ENCODE measurements at regions not wholly inside any gene's neighbourhood (a gene's known extent, or its start where the extent isn't known, plus 50 kb on each side); places are given as distances from the start of the nearest gene placed in this dataset.
"Not testable (repeated sequence)": the region's sequence is repeated elsewhere in the genome, so short reads cannot be mapped to it uniquely, and the experiment has no call there.

DNA sequence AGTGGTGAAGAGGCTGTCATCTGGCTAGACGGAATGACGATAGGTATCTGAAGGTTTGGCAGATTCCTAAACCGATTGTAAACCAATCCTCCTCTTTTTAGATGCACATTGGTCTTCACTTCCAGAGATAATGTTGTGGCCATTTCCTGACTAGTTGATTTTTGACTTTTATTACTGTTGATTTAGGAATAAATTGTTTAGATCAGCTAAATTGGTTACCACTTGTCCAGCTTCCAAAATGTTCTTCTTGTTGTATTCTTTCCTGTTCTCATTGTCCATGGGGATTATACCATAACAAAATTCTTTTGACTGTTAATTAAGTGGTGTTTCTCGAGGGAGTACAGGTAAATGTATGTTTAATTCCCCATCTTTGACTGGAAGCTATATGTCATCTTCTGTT, 119.7 kb downstream of the MACROH2A1 start:
- DNase-seq = no peak

DNA sequence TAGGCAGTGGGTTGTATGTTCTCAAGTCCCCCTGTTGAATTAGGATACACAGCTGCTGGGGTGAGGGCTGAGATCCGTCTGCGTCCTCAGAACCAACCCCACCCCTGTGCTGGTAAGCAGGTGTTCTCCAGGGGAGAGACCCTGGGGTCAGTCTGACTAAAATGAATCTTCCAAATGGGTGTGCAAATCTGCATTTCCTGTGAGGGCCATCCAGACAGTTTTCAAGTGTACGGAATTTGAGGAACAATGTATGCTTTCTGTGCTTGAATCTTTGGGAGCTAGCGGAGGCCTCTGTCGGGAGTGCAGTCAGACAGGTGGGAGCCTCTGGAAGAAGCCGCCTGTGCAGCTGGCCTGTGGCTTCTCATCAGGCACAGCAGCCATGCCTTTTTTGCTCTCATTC, 122.9 kb downstream of the MACROH2A1 start:
- DNase-seq = no peak

DNA sequence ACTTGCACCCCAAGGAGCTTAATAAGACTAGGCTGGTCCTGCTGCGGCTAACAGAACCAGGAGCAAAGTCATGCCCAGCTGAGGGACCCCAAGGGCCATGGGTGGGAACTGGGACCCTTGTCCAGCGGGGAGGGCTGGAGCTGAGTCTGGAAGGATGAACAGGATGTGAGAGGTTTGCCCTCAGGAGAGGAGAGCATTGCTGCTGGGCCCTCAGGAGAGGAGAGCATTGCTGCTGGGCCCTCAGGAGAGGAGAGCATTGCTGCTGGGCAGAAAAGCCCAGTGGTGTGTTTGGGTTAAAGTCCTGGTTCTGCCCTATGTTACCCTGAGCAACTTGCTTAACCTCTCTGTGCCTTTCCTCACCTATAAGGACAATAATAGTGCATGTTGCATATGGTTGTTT, 125.8 kb downstream of the MACROH2A1 start:
- DNase-seq = no peak

DNA sequence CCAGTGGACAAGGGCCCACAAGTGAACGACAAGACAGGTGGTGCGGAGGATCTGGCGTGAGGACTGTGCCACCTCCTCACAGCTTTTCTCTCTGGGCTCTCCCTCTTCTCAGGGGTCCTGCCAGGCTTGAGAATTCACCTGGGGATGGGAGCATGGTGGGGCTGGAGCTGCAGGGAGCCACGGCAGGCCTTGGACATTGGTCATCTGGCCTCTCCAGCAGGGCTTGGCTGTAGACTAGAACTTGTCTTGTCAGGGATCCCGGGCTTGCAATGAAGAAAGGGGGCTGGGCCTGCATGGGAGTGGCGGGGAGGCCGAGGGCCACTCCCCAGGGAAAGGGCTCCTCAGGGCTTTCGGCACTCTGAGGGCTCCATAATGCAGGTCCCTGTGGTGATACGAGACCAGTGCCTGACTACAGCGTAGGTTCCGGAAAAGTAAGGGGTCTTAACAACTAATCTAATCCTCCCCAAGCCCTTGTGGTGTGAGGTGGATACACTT, 126.7 kb downstream of the MACROH2A1 start:
- no peak for DNase-seq

DNA sequence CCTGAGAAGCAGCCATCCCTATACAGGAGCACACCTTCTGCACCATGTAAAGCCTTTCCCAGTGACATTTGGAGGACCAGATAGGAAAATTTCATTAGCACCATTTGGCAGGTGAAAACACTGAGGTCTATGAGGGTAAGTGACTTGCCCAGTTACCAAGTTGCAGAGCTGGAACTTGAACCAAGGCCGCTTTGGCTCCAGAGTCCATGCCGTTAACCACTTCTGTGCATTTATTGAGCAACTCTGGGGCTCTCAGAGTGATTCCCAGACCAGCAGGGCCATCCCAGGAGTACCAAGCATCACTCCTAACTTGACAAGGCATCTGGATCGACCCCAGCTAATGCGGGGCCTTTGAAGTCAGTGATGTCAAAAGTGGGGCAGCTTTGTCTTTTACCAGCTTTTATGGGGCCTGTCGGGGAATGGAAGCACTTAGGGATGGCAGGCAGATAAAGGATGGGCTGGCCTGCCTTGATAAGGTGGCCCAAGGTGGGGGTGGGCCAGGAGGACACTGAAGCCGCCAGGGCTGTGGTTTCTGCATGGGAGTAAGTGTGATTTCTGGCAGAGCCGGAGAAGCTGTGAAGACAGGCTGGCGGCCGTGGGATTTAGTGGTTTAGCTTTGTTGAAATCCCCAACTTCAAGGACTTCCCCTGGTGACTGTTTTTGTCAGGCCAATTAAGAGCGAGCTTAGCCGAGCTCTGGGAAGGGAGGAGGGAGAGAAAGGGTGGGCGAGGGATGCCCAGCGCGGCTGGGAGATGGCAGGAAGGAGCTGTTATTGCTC, 127.3 kb downstream of the MACROH2A1 start:
- no peak for DNase-seq

DNA sequence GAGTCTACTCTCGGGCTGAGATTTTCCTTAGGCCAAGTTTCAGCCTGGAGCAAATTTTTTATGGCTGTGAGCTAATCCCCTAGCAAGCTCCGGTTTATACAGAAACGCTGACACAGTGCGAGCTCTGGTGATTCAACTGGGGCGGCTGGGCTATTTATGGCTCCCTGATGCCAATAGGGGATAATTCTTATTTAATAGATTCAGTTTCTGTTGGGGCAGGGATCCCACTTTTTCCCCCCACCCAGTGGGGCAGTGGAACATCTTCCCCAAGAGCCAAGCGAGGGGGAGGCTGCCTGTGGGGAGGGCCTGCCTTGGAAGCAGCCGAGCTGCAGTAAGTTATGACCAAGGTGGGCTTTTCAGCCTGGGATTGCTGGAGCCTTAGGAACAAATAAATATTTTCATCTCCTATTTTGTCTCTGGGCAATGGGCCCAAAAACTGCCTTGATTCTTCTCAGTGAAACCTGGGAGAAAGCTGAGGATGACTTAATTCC, 129.1 kb downstream of the MACROH2A1 start:
- no peak for DNase-seq

DNA sequence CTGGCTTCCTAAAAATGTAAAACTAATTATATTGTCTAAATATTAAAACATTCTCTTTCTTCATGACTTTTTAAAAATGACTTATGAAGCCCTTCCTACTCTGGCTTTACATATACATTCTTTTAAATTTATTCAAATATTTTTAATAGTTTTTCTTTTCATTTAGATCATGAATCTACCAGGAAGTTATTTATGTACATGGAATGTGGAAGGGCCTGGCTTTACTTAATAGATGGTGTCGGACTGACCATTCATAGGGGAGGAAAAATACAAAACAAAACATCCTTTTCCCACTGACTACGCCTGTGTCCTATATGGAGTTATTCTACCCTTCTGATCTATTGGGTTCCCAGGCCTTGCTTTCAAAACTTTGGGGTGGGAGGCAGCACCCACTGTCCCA, 129.8 kb downstream of the MACROH2A1 start:
- no peak for DNase-seq

DNA sequence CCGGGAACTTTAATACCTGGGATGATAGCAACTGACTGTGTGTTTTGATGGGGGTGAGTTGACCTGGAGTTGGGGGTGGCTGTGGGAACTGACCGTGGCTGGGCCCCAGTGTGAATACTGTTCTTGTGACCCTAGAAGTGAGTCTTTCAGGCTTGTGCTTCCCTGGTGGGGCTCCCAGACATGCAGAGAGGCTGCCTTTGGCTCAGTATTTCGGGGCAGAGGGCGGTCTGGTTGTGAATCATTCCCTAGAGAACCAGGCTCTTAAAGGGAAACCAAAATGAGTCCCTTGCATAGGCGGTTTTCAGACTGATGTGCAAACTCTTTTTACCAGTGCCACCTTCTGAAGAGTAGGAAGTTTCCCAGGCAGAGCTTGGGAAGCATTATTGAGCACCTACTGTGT, 132.1 kb downstream of the MACROH2A1 start:
- DNase-seq = no peak

DNA sequence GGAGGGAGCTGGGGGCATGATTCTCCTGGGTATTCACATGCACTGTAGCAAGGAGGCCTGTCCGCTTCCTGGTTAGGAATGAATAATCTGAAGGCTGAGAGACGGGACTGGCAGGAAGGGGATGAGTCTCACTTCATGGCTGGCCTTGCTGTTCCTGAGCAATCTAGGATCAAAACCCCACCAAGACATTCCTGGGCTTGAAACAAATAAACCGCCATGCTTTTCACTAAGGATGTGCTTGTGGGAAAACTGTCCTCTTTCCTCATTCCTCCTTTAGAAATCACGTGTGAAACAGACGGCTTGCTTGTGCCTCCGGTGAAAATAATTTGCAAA, 132.8 kb downstream of the MACROH2A1 start:
- no peak for DNase-seq

DNA sequence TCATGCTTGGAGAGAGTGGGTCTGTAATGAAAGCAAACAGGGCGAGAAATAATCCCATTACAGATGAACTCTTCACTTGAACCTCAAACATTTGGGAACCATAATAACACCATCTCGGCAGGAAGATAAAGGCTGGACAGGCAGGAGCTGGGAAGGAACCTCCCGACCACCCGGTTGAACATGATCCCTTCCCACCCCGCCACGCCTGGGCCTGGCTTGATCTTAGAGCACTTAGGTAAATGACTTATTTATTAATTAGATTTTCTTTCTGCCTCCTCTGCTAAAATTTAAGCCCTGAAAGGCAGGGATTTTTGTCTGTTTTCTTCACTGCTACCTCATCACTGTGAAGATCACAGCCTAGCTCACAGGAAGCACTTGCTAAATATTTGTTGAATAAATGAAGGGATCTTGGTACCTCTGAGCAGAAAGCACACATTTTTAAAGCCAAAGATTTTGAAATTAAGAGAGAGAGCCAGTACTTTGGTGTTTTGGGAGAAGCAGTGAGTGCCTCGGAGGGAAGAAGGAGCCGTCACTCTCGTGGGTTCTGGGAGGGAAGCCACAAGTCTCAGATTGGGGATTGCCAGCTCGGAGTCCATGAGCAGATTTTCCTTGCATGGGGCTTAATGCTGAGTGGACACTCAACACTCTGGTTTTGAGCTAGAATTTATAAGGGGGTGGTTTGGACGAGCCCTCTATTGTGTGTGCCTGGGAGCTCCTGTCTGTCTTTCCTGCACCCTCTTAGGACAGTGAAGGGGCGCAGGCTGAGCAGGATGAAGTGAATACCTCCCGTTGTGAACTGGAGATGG, 133.3 kb downstream of the MACROH2A1 start:
- no peak for DNase-seq

DNA sequence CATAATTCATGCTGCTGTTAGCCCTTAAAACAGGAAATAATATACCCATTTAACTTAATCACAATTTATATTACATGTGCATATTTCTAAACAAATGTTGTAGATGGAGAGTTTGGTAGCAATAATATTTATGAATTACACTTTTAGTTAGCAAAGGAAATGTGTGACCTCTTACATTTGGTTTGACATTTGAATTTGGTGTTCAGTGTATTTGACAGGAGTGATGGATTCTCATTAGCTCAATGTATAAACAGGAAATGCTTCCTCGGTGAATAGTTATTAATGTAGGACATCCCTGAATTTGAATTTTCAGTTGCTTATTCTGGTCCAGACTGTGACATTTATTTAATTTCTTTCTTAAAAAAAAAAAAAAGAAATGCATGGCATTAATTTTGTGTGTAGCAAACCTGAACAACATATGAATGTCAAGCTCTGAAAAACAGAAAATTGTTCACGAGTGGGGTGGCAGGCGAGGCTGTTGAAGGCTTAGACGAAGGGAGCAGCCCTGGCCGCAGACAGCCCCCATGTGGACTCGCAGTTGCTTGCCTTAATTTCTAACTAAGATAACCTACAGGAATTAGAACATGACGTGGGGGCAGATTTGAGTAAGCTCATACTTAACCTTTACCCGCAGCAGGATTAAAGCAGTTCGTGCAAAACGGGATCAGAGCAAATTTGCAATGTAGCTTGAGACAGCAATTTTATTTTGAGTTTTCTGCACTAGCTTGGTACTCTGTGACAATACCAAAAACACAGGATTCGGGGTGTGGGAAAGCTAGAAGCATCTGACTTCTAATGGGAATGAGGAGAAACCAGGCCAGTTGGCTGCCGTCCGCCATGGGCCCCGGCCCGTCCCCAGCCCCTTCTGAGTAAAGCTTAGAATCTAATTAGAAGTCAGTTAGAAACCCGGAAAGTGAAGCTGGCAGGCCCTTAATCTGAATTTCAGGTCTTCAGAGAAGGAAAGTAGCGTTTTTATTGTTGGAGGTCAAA, 134.3 kb downstream of the MACROH2A1 start:
- DNase-seq = no peak

DNA sequence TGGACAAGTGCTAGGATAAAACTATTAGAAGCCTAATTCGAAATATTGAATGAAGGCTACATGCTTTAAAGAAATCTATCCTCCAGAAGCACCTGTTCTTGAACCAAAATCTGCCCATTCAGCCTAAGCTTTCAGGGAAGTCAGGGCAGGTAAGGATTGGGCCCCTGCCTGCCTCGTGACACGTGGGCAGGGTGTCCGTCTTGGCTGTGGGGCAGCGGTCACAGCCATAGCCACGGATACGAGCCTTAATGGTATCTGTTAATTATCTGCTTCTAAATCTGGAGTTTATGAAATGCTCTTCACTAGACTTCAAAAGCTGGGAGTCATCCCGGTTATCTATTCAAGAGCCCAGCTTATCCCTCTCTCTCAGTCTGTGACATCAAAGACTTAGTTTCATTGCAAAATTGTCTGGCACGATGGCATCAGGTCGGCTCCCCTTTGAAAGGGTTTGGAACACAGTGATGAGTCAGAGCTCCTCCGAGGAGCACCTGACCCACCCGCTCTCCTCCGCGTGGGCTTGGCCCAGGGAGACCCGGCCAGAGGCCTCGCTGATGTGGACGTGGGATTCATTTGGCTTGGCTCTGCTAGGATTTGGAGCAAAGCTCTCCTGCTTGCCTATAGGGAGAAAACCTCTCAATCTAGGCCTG, 135.9 kb downstream of the MACROH2A1 start:
- no peak for DNase-seq

DNA sequence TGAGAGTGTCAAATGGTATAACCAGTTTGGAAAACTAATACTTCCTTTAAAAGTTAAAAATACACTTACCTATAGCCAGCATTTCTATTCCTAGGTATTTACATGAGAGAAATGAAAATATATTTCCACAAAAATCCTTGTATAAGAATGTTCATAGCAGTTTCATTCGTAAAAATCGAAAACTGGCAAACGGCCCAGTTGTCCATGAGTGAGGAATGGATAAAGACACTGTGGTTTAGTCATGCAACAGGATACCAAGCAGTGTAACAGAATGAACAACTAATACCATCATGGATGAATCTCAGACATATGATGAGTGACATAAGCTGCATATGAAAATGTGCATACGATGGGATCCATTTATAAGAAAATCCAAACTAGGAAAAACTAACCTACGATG, 136.7 kb downstream of the MACROH2A1 start:
- no peak for DNase-seq

DNA sequence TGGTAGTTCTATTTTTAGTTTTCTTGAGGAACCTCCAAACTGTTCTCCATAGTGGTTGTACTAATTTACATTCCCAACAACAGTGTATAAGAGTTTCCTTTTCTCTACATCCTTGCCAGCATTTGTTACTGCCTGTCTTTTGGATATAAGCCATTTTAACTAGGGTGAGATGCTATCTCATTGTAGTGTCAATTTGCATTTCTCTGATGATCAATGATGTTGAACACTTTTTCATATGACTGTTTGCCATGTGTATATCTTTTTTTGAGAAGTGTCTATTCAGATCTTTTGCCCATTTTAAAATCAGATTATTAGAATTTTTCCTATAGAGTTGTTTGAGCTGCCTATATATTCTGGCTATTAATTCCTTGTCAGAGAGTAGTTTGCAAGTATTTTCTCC, 138.9 kb downstream of the MACROH2A1 start:
- DNase-seq = not testable (repeated sequence)

DNA sequence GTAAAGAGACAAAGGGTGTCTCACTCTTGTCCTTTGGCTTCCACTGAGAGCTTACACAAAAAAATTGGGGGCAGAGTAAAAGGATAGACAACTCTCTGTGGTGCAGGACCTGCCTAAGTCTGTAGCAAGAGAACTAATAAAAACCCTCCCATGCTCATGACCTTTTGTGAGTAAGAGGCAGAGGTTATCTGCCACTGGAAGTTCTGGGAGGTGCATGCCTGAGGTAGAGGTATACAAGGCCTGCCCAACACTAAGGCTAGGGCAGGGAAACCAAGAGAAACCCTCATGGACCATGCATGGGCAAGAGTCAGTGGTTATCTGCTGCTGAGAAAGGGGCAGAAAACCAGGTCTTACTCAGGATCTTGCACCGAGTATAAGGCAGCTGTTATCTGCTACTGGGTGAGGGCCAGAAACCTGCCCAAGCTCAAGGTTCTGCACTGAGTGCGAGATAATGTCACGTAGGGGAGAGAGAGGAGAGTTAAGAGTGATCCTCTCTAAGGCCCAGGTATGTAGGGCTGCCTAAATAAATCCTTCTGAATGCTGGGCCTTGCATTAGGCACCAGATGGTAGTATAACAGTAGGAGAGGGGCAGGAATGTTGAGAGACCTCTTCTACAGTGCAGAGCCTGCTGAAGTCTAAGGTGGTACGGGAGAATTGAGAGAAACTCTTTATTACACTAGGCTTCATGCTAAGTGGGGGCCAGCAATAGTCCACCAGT, 143.4 kb downstream of the MACROH2A1 start:
- DNase-seq = no peak

DNA sequence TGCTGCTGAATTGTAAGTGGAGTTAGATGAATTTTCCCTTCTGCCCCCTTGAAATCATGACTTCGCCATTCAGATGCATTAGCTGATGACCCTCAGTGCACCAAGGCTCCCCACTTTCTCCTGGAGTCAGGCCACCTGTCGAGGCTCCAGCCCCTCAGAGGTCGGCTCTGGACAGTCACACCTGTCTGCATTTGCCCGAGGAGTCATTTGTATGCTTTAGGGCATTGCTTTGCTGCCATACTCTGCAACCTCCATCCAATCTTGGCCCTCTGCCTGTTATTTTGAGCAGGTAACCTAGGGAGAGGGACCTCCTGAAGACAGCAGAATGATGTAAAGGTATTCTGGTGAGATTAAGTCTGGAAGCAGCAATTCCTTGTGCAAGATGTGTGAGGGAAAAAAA, 144.8 kb downstream of the MACROH2A1 start:
- no peak for DNase-seq

DNA sequence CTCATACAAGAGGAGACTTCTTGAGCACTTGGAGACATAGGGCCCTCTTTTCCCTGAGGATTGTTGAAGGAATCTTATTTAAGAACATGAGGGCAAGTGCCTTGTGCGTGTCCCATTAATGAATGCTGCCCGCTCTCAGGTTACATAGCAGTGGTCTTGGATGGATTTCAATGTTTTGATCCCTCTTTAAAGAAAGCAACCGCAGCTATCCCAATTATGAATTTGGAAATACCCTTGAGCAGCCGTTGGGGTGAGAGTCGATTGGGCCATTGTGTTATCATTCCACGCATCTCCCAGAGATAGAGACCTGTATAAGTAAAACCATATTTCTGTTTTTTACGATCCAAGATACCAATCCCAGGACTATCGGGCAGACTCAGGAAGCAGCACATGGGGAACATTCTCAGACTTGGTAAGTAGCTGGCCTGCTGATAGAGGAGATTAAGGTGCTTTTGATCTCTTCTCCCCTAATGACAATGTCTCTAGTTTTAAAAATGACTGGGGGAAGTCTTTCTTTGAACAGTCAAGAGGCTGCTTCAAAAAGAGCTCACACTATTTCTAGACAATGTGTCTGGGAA, 145.3 kb downstream of the MACROH2A1 start:
- DNase-seq = no peak

DNA sequence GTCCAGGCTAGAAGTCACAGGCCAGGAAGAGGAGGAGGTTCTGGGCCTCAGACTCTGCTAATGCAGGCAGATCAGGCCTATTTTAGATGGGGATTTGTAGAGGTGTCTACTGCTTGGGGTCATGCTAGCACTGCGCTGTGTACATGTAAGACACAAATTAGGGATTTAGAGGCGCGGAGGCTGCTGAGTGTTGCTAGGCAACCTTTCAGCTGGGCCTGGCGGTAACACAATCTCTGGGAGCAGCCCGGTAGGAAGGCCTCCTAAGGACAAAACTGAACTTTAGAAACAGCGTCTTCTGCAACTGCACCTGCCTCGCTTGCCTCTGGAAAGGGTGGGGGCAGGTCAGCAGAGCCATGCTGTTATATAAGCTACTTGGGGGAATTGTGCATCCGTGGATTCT, 147.9 kb downstream of the MACROH2A1 start:
- DNase-seq = no peak

DNA sequence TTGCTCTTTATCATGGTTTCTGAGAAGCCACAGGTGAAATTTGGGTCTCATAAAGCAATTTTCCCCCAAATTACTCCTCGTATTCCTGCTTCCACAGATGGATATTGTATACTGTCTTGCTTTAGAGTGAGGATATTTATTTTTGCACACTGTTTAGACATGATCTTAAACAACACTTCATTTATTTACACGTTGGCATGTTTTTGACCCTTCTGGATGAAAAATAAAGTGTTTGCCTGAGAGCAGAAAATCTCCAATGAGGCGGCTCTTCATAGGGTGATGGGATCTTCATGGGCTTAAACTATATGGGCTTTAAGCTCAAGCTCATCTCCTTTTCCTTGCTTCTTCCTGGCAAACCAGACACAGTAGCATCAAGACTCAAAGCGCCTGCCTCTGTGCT, 148.4 kb downstream of the MACROH2A1 start:
- no peak for DNase-seq

DNA sequence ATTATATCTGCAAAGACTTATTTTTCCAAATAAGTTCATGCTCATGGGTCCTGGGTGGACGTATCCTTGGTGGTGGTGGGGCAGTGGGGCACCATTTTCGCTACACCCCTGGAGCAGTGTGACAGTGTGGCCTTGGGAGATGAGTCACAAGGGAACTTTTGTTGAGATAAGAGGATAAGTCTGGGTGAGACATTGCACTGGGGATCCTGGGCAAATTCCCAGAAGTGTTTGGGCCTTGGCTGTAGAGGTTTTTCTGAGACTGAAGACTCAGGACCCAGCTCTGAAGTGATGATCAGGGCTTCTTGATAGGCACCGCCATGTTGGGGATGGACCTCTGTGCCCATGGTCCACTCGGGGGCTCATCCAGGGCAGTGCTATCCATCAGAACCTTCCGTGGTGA, 149.4 kb downstream of the MACROH2A1 start:
- no peak for DNase-seq

DNA sequence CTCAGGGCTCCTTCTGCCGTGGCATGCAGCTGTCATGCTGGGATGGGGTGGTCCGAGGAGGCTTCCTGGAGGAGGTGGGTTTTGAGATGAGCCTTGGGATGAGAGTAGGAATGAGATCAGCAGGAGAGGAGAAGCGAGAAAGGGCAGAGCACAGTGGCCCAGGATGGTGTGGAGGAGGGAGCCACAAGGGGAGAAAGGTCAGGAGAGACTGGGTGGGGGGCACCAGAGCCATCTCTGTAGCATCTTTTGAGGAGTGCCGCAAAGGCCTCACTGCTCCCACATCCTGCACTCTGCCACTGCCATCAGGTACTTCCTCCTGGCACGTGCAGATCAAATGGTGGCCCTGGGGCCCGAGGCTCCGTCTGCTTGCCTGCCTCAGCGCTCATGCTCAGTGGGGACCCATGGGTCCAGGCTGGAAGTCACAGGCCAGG, 150.2 kb downstream of the MACROH2A1 start:
- no peak for DNase-seq

All from NCI-H2029 (cell line).